Activated CD4-positive, alpha-beta T cell treated with anti-CD3 and anti-CD28 coated beads for 48 hours (primary cell): ENCODE measurements at regions not wholly inside any gene's neighbourhood (a gene's known extent, or its start where the extent isn't known, plus 50 kb on each side); places are given as distances from the start of the nearest gene placed in this dataset.

ENCODE experiments used
- DNase-seq: peaks from one replicate; pipeline ENCODE4 v3.0.0-alpha.2; 2020

GRCh38 chr18:41206341-41206830 lies 748.6 kb upstream of the PIK3C3 start:
- no peak for DNase-seq

- DNase-seq = no peak
These were observed 755.8 kb upstream of the PIK3C3 start for GRCh38 chr18:41199212-41199611.

- DNase-seq = no peak
These were observed 757.1 kb upstream of the PIK3C3 start for GRCh38 chr18:41197967-41198366.

GRCh38 chr18:41170346-41170745 lies 784.7 kb upstream of the PIK3C3 start:
- no peak for DNase-seq

GRCh38 chr18:41165625-41166024 lies 789.4 kb upstream of the PIK3C3 start:
- DNase-seq = no peak

GRCh38 chr18:41162781-41163180 lies 792.3 kb upstream of the PIK3C3 start:
- no peak for DNase-seq

- no peak for DNase-seq
These were observed 792.8 kb upstream of the PIK3C3 start for GRCh38 chr18:41162191-41162590.

- DNase-seq = no peak
These were observed 798.9 kb upstream of the PIK3C3 start for GRCh38 chr18:41155910-41156851.

- DNase-seq = no peak
These were observed 800.0 kb upstream of the PIK3C3 start for GRCh38 chr18:41155025-41155424.

- no peak for DNase-seq
These were observed 801.2 kb upstream of the PIK3C3 start for GRCh38 chr18:41153871-41154270.

GRCh38 chr18:41150316-41150715 lies 804.7 kb upstream of the PIK3C3 start:
- DNase-seq = no peak

- DNase-seq = no peak
These were observed 808.7 kb upstream of the PIK3C3 start for GRCh38 chr18:41146301-41146700.

- DNase-seq = no peak
These were observed 809.5 kb upstream of the PIK3C3 start for GRCh38 chr18:41145516-41145915.

GRCh38 chr18:41144441-41144840 lies 810.6 kb upstream of the PIK3C3 start:
- DNase-seq = no peak

- no peak for DNase-seq
These were observed 814.5 kb upstream of the PIK3C3 start for GRCh38 chr18:41140506-41140905.

GRCh38 chr18:41135146-41135545 lies 819.9 kb upstream of the PIK3C3 start:
- no peak for DNase-seq

GRCh38 chr18:41134426-41134825 lies 820.6 kb upstream of the PIK3C3 start:
- DNase-seq = no peak

- DNase-seq = no peak
These were observed 824.0 kb upstream of the PIK3C3 start for GRCh38 chr18:41131050-41131449.

GRCh38 chr18:41128545-41128944 lies 826.5 kb upstream of the PIK3C3 start:
- no peak for DNase-seq

- DNase-seq = no peak
These were observed 826.9 kb upstream of the PIK3C3 start for GRCh38 chr18:41128126-41128525.

- no peak for DNase-seq
These were observed 828.3 kb upstream of the PIK3C3 start for GRCh38 chr18:41126541-41127235.

GRCh38 chr18:41121116-41121826 lies 833.8 kb upstream of the PIK3C3 start:
- DNase-seq = no peak

- DNase-seq = no peak
These were observed 836.0 kb upstream of the PIK3C3 start for GRCh38 chr18:41119031-41119430.
